ENCODE measurements at regions not wholly inside any gene's neighbourhood (a gene's known extent, or its start where the extent isn't known, plus 50 kb on each side); places are given as distances from the start of the nearest gene placed in this dataset.

DNA sequence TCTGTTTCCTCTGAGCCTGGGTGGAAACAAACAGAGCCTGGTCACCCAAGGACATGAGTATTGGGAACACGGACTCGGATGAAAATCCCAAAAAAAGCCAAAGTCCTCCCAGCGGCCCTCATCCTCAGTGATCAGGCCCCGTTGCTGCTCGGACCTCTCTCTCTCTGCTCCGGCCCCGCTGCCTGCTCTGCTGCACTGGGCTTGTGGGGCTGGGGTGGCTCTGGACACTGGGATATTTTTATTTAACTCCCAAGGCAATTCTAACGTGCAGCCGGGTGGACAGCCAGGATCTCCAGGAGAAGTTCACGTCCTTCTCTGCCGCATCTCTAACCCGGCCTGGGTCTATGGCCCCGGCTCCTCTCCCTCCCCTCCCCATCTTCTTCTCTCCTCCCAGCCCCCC is 280.9 kb upstream of the TNRC6C start:
- DNase-seq (ENCODE audit: low read depth in 2 of 2), result no peak

GRCh38 chr17:77679589-77679988 is 278.9 kb upstream of the TNRC6C start:
- DNase-seq (ENCODE audit: low read depth in 2 of 2), result no peak

- DNase-seq (ENCODE audit: low read depth in 2 of 2), result no peak
Measured at GRCh38 chr17:77681861-77682260, 276.6 kb upstream of the TNRC6C start.

DNA sequence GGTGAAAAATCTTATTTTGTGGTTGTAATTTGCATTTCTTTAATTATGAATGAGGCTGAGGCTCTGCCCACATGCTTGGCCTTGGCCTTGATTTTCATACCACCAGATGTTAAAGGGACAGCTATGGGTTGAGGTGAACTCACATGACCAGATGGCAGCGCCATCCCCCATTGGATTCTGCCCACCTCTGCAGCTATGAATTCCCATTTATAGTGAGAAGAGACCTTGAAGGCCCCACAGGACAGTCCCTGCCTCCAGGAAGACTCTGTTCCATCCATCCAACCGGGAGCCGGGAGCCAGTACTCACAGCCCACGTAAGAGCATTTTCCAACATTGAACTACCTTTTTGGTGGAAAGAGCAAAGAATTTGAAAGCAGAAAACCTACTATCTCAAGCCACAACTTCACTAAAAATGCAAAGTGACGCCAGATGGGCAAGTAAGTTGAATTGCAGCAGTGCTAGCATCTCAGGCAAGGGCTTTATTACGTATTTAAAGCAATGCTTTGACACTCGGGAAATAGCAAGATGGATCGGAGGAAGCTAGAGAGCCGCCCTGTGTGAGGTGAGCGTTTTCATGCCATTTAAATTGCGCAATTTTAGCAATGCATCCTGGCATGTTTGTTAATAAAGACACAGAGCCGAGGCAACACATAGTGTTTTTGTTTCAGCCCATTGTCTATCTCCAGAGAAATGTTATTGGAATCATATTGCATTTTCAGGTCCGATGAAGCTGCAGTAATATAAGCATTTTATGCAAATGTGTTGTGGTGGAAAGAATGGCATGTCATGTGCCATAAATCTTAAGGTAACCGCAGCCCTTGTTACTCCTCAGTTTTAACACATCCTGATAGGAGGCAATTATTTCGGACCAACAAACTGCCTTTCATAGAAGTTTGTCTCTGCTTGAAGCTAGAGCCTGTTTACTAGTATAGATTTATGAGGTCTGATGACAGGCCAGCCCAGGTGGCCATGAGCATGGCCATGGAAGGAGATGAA is 273.4 kb upstream of the TNRC6C start:
- DNase-seq (ENCODE audit: low read depth in 2 of 2), result no peak

- DNase-seq (ENCODE audit: low read depth in 2 of 2), result no peak
Measured at GRCh38 chr17:77685881-77686486, 272.5 kb upstream of the TNRC6C start.

DNA sequence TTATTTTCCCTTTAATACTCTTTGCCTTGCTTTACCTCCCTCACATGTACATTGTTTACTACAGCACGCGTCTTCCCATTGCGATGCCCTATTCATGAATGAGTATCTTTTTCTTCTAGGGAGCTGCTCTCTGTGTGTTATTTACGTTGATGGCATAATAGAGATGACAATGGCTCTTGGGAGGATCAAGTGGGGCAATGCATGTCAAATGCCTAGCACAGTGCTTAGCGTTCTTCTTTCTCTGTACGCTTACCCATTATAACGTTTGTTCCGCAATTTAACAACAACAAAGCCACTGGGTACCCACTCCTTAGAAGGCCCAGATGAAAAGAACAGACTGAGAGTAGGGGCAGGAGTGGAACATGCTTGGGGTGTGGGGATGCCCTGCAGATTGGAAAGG is 271.6 kb upstream of the TNRC6C start:
- DNase-seq (ENCODE audit: low read depth in 2 of 2), result no peak

- no peak for DNase-seq (ENCODE audit: low read depth in 2 of 2)
Measured at GRCh38 chr17:77687417-77687816, 271.1 kb upstream of the TNRC6C start.

GRCh38 chr17:77687921-77688320 is 270.6 kb upstream of the TNRC6C start:
- no peak for DNase-seq (ENCODE audit: low read depth in 2 of 2)

DNA sequence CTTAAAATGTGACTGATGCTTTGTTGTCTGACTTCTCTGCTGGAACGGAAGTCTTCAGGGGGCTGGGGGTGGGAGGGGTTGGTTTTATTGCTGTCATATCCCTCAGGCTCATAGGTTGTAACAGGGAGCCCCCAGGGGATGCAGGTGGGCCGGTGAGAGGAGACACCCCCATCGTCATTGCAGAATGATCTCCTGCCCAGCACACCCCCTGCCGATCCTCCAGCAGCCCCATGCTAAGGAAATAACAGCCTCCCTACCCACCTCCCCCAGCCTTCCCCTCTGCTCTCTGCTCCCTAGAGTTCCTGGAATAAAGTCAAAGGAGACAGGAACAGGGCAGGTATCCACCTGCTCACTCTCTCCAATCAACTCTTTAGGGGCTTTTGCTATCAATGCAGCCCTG is 270.1 kb upstream of the TNRC6C start:
- no peak for DNase-seq (ENCODE audit: low read depth in 2 of 2)

DNA sequence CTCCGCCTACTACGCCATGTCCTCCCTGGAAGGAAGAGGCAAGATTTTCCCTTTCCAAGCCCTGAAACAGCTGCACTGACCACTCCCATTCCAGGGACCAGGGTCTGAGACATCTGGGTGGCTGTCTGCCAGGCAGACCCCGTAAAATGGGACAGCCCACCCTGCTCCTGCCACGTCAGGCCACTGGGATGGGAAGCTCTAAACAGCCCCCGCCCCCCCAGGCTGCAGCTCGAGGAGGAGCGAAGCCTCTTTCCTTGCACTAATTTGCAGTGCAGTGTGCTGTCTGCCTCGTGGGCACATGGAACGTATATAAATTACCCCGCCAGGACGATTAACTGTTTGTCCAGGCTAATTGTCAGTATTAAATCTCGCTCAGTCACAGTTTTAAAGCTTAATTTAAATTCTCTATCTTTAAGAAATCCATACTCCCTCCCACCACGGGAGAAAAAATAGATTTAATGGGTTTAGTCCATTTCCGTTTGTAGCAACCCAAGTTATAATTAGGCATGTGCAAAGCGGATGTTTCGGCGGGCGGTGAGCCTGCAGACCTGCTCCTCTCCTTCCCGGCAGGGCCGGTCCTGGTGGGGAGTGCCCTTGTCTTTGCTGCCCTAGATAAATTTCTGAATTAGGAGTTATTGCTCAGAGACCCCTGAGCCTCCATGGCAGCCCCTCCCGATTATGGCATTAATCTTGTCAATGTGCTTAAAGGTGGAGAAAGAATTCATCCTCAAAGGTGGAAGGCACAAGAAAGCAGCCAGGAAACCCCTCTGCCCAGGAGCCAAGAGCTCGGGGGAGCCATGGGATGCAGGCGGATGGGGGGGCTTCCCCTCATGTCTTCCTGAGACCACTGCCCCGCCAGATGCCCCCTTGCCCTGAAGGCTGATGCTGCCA is 268.0 kb upstream of the TNRC6C start:
- no peak for DNase-seq (ENCODE audit: low read depth in 2 of 2)

GRCh38 chr17:77691216-77692085 is 267.1 kb upstream of the TNRC6C start:
- no peak for DNase-seq (ENCODE audit: low read depth in 2 of 2)

GRCh38 chr17:77692571-77693161 is 265.8 kb upstream of the TNRC6C start:
- no peak for DNase-seq (ENCODE audit: low read depth in 2 of 2)

GRCh38 chr17:77693301-77693700 is 265.2 kb upstream of the TNRC6C start:
- no peak for DNase-seq (ENCODE audit: low read depth in 2 of 2)

- no peak for DNase-seq (ENCODE audit: low read depth in 2 of 2)
Measured at GRCh38 chr17:77693776-77694175, 264.7 kb upstream of the TNRC6C start.

GRCh38 chr17:77694391-77695363 is 263.8 kb upstream of the TNRC6C start:
- no peak for DNase-seq (ENCODE audit: low read depth in 2 of 2)

DNA sequence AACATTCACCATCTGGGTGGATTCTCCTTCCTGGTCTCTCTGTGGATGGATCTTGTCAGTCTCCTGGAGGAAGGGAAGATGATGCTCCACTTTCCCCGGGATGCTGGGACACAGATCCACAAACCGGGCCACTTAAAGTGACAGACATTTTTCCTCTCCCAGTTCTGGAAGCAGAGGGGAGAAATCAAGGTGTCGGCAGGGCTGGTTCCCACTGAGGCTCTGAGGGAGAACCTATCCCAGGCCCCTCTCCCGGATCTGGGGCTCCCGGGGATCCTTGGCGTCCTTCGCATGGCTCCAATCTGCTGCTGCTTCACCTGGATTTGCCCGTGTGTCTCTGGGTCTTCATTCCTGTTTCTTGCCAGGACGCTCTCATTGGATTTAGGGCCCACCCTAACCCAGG is 263.1 kb upstream of the TNRC6C start:
- no peak for DNase-seq (ENCODE audit: low read depth in 2 of 2)

GRCh38 chr17:77696151-77696720 is 262.3 kb upstream of the TNRC6C start:
- DNase-seq (ENCODE audit: low read depth in 2 of 2), result no peak

DNA sequence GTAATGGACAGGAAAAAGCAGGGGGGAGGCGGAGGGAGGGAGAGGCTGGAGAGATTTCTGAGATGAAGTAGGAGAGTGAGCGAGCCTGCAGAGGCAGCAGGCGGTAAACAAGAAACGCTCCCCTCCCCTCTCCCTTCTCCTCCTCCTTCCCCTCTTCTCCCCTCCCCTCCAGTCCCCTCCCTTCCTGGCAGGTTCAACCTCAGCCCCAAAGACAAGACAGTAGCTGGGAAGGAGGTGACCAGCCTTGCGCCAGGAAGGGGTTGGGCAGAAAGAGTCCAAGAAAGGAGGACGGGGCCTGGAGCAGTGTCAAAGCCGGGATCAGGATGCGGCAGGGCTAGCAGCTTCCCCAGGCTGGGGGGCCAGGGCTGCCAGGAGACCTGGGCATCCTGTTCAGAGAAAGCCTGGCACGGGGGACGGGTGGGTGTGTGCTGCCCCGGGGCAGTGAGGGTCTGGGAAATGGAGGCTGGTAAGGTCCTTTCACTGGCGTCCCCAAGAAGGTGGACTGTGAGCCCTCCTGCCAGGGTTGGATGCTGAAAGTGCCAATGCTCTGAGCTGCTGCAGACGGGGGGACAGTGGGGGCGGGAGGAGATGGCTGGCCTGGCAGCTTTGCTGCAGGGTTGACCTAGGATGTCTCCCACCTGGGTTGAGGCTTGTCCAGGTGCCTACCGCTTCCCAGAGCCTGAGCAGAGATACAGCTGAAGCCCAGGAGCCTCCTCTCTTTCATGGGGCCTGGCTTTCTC is 261.6 kb upstream of the TNRC6C start:
- DNase-seq (ENCODE audit: low read depth in 2 of 2), result no peak

All from stimulated activated CD8-positive, alpha-beta memory T cell treated with anti-CD3 and anti-CD28 coated beads, Interleukin-15, amount 100 ng/mL, for 4 hours (primary cell).